ENCODE measurements at regions not wholly inside any gene's neighbourhood (a gene's known extent, or its start where the extent isn't known, plus 50 kb on each side); places are given as distances from the start of the nearest gene placed in this dataset.

DNA sequence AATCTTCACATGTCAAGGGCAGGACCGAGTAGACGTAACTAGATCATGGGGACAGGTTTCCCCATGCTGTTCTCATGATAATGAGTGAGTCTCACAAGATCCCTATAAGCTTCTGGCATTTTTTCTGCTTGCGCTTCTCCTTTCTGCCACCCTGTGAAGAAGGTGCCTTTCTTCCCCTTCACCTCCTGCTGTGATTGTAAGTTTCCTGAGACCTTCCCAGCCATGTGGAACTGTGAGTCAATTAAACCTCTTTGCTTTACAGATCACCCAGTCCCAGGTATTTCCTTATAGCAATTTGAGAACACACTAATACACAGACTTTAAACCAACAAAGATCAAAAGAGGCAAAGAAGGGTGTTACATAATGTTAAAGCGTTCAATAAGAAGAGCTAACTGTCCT lies 156.6 kb upstream of the UBE2E2 start:
- DNase-seq (ENCODE audit: low spot score), result no peak

GRCh38 chr3:23051240-23052140 lies 151.6 kb upstream of the UBE2E2 start:
- no peak for DNase-seq (ENCODE audit: low spot score)

DNA sequence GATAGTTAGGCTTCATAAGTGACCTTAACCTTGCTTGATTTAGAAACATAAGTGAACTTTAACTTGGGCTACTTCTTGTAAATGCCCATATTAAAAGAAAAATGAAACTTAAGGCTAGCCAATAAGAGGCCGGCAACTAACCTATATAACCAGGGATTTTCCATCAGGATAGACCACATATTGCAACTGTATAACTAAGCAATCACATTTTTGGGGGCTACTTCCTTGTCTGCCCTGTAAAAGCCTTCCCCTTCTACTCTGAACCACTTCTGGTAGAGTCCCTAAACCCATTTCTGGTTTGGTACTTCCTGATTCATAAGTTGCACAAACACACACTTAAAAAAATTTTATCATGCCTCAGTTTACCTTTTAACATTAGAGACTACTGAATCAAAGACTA lies 150.9 kb upstream of the UBE2E2 start:
- DNase-seq (ENCODE audit: low spot score), result no peak

DNA sequence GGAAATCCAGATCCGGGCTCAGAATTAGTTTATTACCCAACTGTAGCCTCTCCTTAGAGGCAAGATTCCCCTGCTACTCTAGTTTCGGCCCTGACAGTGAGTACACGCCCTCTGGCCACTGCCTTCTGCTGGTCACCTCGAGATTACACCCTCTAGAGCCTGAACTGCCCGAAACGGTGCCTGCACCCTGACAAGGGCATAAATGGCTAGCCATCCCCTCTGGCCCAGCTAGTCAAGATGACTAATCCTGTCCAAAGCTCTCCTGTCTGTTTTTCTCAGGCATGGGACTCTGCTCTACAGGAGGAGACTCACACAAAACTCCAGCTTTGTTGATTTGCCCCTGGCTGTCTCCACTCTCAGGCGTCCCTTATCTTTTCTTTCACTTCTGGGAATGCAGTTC lies 150.5 kb upstream of the UBE2E2 start:
- no peak for DNase-seq (ENCODE audit: low spot score)

DNA sequence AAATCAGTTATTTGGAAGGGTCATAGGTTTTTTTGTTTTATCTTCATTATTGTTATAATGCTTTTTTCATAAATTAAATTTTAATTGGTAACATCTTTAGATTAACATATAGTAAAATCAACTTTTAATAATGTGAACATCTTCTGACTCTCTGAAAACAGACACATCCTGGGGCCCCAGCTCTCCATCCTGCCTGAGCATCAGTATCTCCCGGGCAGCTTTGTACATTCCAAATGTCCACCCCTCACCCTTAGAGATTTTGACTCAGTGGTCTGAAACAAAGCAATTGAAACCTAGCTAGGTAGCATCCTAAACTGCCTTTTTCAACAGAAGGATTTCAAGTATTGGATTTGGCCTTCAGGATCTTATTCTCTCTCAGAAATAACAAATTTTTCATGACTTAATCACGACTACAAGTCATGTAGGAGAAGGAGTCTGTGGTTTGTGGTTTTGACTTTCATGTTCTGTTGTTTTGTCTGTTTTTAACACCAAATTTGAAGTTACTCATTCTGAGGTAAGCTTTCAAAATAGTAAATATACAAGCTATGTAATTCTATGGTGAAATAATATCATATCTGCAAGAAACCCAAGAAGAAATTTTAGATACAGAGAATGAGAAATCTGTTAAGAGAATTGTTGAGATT lies 147.3 kb upstream of the UBE2E2 start:
- DNase-seq (ENCODE audit: low spot score), result no peak

DNA sequence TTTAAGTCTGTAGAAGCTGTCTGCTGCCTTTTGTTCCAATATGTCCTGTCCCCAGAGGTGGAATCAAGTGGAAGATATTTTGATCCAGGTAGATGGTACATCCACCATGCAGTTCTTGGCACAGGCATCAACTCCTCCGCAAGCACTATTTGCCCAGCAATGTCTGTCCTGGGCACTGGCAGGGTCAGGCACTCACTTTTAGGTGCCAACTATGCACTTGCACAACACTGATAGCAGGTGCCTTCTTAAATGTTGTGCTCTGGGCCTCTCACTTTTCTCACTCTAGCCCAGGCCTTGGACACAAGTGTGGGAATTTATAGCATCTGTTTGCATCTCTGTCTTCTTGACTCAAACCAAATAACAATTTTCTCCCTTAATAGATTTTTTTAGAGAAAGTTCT lies 140.5 kb upstream of the UBE2E2 start:
- DNase-seq (ENCODE audit: low spot score), result no peak

- DNase-seq (ENCODE audit: low spot score), result no peak
These were observed 140.1 kb upstream of the UBE2E2 start for GRCh38 chr3:23062982-23063381.

DNA sequence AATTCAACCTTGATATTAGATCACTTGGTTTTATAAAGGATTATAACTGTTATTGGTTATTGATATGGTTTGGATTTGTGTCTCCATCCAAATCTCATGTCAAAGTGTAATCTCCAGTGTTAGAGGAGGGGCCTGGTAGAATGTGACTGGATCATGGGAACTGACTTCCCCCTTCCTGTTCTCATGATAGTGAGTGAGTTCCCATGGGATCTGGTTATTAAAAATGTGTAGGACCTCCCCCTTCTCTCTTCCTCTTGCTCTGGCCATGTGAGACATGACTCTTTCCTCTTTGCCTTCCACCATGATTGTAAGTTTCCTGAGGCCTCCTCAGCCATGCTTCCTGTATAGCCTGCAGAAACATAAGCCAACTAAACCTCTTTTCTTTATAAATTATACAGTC lies 136.0 kb upstream of the UBE2E2 start:
- DNase-seq (ENCODE audit: low spot score), result no peak

DNA sequence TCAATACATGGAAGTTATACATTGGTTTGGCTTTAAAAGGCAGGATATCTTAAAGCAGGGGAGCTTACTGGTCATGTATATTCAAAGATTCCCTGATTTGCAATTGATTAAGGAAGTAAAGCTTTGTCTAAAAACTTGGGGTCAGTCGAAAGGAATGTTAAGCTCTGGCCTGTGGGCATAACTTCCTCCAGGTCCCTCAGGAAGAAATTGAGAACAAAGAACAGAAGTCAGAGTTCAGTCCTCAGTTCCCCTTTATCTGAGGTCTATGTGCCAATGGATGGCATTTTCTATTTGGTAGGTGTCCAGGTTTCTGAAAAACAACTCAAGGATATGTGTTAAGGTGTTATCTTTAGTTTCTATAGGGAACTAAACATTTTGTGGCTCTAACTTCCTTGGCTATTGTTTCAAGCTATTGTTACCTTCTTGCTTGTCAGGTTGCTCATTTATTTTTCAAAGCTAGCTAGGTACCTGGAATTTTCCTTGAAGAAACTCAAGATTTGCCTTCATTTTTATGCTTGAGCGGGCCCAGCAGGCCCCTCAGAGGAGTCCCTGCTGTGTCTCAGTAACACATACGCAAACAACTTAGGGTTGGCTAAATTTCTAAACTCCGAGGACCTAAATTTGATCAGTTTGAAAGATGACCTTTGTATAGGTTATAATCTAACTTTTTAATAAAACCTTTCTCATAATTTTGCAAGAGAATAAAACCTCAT lies 135.0 kb upstream of the UBE2E2 start:
- DNase-seq (ENCODE audit: low spot score), result no peak

DNA sequence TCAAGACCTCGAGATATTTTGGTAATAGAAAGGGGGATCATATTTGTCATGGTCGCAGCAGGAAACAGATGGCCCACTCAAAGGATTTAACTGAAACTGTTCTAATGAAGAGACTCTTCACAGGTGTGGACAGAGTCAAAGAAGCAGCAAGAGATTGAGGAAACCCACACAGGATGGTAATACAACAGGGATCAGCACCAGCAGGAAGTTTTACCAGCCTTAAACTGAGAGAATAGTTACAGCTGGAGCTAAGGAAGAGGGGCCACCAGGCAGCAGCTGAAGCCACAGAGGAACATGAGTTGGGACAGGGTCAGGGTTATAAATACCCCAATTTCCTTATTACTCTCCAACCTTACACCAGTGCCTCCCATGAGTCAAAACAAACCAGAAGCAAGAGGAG lies 131.8 kb upstream of the UBE2E2 start:
- DNase-seq (ENCODE audit: low spot score), result no peak

GRCh38 chr3:23071758-23072157 lies 131.4 kb upstream of the UBE2E2 start:
- no peak for DNase-seq (ENCODE audit: low spot score)

DNA sequence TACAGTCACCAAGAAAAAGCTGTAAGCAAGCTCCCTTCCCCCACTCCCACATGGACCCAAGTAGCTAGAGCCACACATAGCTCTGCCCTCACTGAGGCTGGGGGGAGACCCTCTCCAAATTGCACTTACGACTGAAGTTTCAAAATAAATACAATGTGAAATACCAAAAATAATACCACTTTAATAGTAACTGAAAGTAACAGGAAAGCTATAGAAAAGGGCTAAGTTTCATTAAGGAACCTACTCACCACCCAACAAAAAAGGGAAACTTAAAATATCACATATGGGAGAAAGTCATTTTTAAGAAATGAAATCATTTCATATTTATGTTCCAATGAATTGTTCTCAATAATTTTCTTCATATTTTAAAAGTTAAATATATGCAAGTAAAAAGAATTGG lies 130.4 kb upstream of the UBE2E2 start:
- no peak for DNase-seq (ENCODE audit: low spot score)

GRCh38 chr3:23073724-23074305 lies 129.3 kb upstream of the UBE2E2 start:
- no peak for DNase-seq (ENCODE audit: low spot score)

DNA sequence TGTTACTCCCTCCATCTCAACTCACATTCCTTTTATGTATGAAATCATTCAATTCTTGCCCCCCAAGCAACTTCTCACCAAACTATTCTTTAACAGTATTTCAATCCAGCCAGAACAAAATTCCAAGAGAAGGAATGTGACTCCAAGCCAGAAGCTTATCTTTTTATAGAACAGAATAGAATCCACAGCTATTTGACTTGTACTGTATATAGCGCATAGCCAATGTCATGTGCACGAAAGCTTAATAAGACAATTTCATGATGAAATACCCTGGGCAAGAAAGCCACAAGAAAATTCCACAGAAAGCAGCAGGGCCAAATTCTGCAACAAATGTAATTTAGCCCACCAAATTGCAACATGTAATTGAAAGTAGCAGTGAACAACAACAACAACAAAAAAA lies 127.6 kb upstream of the UBE2E2 start:
- no peak for DNase-seq (ENCODE audit: low spot score)

GRCh38 chr3:23076437-23076836 lies 126.7 kb upstream of the UBE2E2 start:
- DNase-seq (ENCODE audit: low spot score), result no peak

GRCh38 chr3:23077126-23077525 lies 126.0 kb upstream of the UBE2E2 start:
- DNase-seq (ENCODE audit: low spot score), result no peak

- DNase-seq (ENCODE audit: low spot score), result no peak
These were observed 124.4 kb upstream of the UBE2E2 start for GRCh38 chr3:23078735-23079134.

DNA sequence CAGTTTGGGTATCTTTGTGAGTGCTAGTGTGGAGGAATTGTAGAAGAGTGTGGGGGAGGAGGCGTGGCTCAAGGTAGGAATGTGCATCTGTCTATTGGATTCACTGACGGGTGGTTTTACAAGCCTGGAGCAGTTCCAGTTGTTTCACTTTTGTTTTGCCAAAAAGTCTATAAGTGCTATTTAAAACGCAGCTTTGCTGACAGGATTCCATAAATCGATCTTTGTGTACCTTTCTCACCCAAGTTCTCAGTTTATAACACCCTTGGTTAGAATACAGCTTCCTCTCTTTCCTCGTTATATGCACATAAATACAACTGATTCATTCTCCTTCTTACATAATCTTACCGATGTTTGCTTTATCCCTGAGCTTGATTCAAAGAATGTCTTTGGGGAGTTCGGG lies 123.2 kb upstream of the UBE2E2 start:
- DNase-seq (ENCODE audit: low spot score), result no peak

DNA sequence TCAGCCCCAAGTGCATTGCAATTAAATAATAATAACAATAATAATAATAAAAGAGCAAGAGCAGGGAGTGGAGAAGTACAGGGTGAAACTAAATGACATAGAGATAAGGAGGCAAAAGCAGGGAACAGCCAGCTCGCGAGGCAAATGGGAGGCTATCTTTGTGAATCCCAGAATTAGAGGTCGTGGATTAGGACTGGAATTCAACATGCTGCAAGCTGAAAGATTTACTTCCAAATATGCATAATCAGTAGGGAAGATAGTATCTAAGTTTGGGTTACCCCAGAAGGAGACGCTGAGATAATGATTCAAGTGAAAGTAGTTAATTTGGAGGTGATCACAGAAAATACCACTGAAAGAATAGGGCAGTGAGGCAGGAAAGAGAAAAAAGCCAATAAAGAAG lies 119.4 kb upstream of the UBE2E2 start:
- DNase-seq (ENCODE audit: low spot score), result no peak

GRCh38 chr3:23084367-23084766 lies 118.8 kb upstream of the UBE2E2 start:
- DNase-seq (ENCODE audit: low spot score), result no peak

DNA sequence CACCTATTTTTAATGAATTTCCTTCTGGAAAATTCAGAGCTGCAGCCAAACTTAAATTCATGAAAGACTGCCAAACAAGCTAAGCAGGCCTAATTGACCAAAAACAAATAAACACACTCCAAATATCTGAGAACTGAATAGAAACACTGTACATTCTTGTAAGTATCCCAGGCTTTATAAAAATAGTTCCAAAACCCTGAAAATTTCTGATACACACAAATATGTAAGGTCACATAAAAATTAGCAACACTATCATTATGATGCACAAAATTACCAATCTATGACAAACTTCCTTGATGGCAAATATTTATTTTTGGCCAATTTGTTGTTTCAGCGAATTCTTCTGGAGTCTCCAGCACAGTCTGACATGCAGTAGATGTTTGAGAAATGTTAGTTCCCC lies 117.9 kb upstream of the UBE2E2 start:
- no peak for DNase-seq (ENCODE audit: low spot score)

- no peak for DNase-seq (ENCODE audit: low spot score)
These were observed 116.8 kb upstream of the UBE2E2 start for GRCh38 chr3:23086331-23086730.

Measured in HT-29 (cell line).